Skeletal muscle tissue (tissue), 3 donors: ENCODE measurements at regions not wholly inside any gene's neighbourhood (a gene's known extent, or its start where the extent isn't known, plus 50 kb on each side); places are given as distances from the start of the nearest gene placed in this dataset.

Experiments
- H3K27ac ChIP-seq: one replicate; pipeline ENCODE4 v1.7.0; 2013; ENCODE audit warnings: mild to moderate bottlenecking, low read depth, low read length, inconsistent platforms
- H3K27me3 ChIP-seq, 3 donors: one replicate each; pipeline ENCODE4 v1.7.0; 2013; ENCODE audit warnings: low read length in 3 of 3; ENCODE audit not compliant: control insufficient read depth in 3 of 3, insufficient read depth in 3 of 3
- H3K36me3 ChIP-seq, 3 donors: one replicate each; pipeline ENCODE4 v1.7.0; 2013; ENCODE audit warnings: low read length in 3 of 3; ENCODE audit not compliant: control insufficient read depth in 3 of 3, insufficient read depth in 3 of 3
- H3K4me1 ChIP-seq, 3 donors: one replicate each; pipeline ENCODE4 v1.7.0; 2013; ENCODE audit warnings: low read length in 3 of 3, mild to moderate bottlenecking in 3 of 3; ENCODE audit not compliant: control insufficient read depth in 3 of 3, insufficient read depth in 3 of 3
- H3K4me3 ChIP-seq, 3 donors: one replicate each; pipeline ENCODE4 v1.7.0; 2013; ENCODE audit warnings: low read length in 3 of 3
- H3K9ac ChIP-seq, 3 donors: one replicate each; pipeline ENCODE4 v1.7.0; 2013; ENCODE audit warnings: low read length in 3 of 3, mild to moderate bottlenecking in 3 of 3, moderate library complexity in 2 of 3, low read depth in 1 of 3
- H3K9me3 ChIP-seq, 3 donors: one replicate each; pipeline ENCODE4 v1.7.0; 2013; ENCODE audit warnings: low read length in 3 of 3; ENCODE audit not compliant: control insufficient read depth in 3 of 3
- donor health status: Osteomylitis.

DNA sequence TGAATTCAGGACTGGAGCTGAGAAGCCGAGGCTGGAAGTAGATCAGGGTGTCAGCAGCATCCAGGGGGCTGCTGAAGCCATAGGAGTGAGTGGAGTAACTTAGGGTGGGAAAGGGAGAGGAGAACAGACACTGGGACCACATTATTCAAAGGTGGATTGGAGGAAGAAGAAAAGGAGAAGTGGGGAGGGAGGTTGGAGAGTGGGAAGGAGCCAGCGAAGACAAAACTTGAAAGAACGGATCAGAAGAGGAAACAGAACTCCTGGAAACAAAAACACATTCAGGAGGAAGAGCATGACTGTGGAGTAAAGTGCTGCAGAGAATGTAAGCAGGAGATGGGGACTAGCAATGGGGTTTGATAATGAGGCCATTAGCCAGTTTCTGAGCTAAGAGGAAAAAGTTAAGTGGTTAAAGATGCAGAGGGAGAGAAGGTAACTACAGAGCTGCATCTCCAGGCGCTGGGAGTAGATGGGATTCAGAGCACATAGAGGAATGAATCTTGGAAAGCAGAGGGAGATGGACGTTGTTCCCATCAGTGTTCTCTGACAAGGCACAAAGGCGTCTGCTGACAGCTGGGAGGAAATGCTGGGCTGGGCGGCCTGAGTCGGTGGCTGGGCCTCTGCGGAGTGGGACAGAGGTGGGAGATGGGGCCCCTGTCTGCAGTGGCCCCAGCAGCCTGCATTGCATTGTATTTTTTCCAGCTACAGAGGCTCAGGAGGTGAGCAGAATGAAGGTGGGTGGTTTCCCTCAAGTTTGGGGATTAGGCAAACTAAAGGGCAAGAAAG, 63.1 kb upstream of the LEP start:
- Histone ChIP-seq H3K36me3 (no peaks in the 10 kb centered on the region), H3K4me1 (no peaks in the 10 kb centered on the region), H3K27me3 (peaks cover 6 to 29% (median 14%) of the 10 kb centered on the region in 3 donors), H3K9me3 (no peaks in the 10 kb centered on the region), H3K9ac (no peak overlapping the region), H3K4me3 (no peak overlapping the region), H3K27ac (no peak overlapping the region)

DNA sequence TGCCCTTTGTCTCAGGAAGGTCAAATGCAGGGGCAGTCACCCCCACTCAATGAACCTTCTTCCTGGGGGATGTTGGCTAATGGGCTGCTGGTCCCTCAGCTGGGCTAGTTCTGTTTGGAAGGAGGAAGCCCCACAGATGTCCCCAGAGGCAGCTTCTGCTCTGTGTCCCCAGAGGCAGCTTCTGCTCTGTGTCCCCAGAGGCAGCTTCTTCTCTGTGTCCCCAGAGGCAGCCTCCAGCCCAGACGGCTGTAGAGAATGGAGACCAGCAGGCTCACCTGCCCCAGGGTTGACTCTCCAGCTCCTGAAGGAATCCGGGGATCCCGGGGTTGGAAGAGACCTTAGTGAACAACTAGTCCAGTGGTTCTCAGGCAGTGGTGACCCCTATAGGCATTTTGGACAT, 62.5 kb upstream of the LEP start:
- H3K9me3 ChIP-seq = no peaks in the 10 kb centered on the region

DNA sequence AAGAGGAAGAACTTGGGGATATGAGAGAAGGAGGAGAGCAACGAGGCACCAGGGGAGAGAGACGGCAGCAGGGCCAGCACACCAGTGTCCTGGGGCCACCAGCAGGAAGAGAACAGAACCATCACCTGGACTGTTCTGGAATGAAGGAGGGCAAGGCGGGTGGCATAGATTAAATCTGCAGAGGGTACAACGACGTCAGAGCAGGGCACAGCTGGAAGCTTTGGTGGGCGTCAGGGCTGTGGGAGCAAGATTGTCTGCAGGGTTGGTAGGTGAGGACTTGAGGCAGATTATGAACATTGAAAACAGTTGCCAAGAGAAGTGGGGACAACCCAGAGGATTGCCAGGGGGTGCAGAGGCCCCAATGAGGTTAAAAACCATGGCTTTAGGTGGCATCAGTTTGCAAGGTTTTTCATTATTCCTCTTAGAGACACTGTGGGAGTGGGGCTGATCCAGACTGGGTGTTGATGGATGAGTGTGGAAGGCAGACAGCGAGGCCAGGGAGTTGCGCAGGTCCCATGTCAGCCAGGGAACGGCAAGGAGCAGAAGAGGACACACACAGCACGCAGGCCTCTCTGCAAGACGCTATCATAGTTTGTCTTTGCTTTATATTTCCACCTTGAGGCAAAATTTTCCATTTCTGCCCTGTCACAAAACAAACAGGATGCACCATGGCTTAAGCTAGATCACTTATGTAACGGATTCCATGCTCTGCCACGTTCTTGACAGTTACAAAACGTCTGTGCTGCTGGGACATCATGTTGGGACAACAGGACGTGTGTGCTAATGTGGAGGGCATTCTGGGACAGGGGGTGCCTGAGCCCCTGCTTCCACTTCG, 52.5 kb upstream of the LEP start:
- no peak overlapping the region for H3K4me3 ChIP-seq
- no peaks in the 10 kb centered on the region for H3K4me1 ChIP-seq
- H3K27ac ChIP-seq = no peak overlapping the region
- peaks cover 9 to 45% (median 35%) of the 10 kb centered on the region in 3 donors for H3K27me3 ChIP-seq
- no peaks in the 10 kb centered on the region for H3K9me3 ChIP-seq
- no peak overlapping the region for H3K9ac ChIP-seq
- no peaks in the 10 kb centered on the region for H3K36me3 ChIP-seq

More for the DNA sequence above, 62.5 kb upstream of the LEP start:
- H3K4me1 ChIP-seq = no peaks in the 10 kb centered on the region
- H3K36me3 ChIP-seq = no peaks in the 10 kb centered on the region
- no peak overlapping the region for H3K27ac ChIP-seq
- no peak overlapping the region for H3K9ac ChIP-seq
- peaks cover 7 to 29% (median 14%) of the 10 kb centered on the region in 3 donors for H3K27me3 ChIP-seq
- H3K4me3 ChIP-seq = no peak overlapping the region

DNA sequence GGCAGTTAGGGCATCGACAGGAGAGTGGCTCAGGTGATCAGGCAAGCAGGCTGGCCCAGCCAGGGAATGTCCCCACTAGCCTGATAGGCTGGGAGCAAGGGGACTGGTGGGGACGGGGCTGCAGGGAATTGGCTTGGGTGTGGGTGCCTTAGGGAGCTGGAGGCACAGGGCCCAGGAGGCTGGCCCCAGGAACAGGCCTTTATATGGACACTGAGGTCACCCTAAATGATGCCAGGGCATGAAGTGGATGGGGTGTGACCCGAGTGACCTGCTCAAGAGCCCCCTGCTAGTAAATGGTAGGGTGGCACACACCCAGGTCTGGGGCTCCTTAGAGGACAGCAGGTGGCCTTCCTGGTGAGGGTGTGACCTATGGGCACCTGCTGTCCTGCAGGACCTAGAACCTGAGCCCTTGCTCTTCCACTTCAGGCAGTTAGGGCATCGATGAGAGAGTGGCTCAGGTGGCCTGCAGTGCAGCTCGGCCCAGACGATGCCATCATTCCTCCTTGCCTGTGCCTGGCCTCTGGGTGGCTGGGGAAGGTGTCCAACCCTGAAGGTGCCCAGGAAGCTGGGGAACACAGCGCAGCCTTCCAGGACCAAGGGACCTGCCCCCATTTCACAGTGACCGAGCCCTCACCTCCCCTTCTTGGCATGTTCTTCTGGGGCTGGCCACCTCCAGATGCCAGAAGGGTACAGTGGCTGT, 51.7 kb upstream of the LEP start:
- Histone ChIP-seq H3K36me3 (no peaks in the 10 kb centered on the region), H3K4me1 (no peaks in the 10 kb centered on the region), H3K9ac (no peak overlapping the region), H3K27me3 (peaks cover 9 to 43% (median 29%) of the 10 kb centered on the region in 3 donors), H3K27ac (no peak overlapping the region), H3K9me3 (peaks cover 0 to 5% (median 0%) of the 10 kb centered on the region in 3 donors), H3K4me3 (no peak overlapping the region)

DNA sequence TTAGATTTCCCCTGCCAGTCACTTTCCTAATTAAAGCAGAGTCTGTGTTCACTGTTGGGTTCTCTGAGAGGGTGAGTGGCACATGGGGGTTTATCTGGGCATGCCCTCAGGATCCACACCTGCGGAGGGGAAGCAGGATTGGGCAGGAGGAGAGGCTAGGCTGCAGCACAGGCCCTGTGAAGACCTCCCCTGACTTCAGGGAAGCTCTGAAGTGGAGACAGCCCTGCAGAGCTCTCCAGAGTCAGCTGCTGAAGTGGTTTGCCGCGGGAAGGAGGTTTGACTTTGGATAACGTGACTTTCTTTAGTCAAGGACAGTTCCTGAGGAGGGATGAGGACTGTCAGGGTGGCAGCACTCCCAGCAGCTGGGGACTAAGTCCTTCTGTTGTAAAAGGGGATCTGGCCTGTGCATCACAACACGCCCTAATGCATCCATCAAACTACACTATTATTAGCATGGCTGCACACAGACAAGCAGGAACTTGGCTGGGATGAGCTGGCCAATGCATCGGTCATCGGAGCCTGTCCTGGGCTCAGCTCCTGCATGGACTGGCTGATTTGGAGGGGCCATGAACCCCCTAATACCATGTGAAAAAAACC, 50.9 kb upstream of the LEP start:
- H3K27me3 ChIP-seq = peaks cover 9 to 44% (median 29%) of the 10 kb centered on the region in 3 donors

DNA sequence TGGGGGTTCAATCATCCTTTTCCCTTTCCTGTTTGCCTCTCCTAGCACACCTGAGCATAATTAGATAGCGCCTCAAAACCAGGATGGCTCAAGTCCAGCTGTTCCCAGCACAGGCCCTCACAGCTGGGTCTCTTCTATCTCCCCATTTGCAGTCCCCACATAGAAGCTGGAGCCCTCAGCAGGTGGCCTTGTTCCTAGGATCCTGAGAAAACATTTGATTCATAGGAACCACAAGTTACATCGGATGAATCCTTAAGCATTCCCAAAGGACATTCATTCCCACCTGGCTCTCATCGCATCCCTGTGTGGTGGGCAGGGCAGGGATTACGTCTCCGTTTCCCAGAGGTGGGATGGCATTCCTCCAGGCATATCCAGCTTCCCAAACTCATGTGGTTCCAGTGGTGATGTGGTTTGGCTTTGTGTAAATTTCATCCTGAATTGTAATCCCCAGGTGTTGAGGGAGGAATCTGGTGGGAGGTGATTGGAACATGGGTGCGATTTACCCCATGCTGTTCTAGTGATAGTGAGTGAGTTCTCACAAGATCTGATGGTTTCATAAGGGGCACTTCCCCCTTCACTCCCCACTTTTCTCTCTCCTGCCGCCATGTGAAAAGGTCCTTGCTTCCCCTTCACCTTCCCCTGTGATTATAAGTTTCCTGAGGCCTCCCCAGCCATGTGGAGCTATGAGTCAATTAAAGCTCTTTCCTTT, 49.8 kb upstream of the LEP start:
- Histone ChIP-seq H3K36me3 (no peaks in the 10 kb centered on the region), H3K27me3 (peaks cover 9 to 43% (median 29%) of the 10 kb centered on the region in 3 donors), H3K9ac (no peak overlapping the region)

More for the DNA sequence above, 50.9 kb upstream of the LEP start:
- Histone ChIP-seq H3K36me3 (no peaks in the 10 kb centered on the region), H3K9ac (no peak overlapping the region), H3K4me3 (no peak overlapping the region), H3K27ac (no peak overlapping the region), H3K4me1 (no peaks in the 10 kb centered on the region), H3K9me3 (peaks cover 0 to 7% (median 0%) of the 10 kb centered on the region in 3 donors)

More for the DNA sequence above, 49.8 kb upstream of the LEP start:
- Histone ChIP-seq H3K4me1 (no peaks in the 10 kb centered on the region), H3K9me3 (peaks cover 0 to 7% (median 0%) of the 10 kb centered on the region in 3 donors), H3K4me3 (no peak overlapping the region), H3K27ac (no peak overlapping the region)
